ENCODE measurements at regions not wholly inside any gene's neighbourhood (a gene's known extent, or its start where the extent isn't known, plus 50 kb on each side); places are given as distances from the start of the nearest gene placed in this dataset.

- TF ChIP-seq CTCF (conservative IDR thresholded peaks at IDR 0.05; ENCODE audit: low read depth in 2 of 2) (no peak), ZNF331 (CRISPR knock-in tag; IDR thresholded peaks at IDR 0.05; ENCODE audit: low read depth) (no peak)
Observed at GRCh38 chr6:95515975-95516374, 61.4 kb upstream of the MANEA start.

Measured in GM23338 (cell line).